Mammary epithelial cell (primary cell): ENCODE measurements at regions not wholly inside any gene's neighbourhood (a gene's known extent, or its start where the extent isn't known, plus 50 kb on each side); places are given as distances from the start of the nearest gene placed in this dataset.

Source experiments
- CTCF ChIP-seq, 2 donors: IDR thresholded peaks in 1 of 2; conservative IDR thresholded peaks in 1 of 2; 2 replicates each; pipeline ENCODE4 v1.5.1; 2011 to 2012; ENCODE audit warnings: inconsistent platforms in 2 of 2, low read length in 2 of 2, mild to moderate bottlenecking in 2 of 2, control low read depth in 1 of 2, low read depth in 1 of 2; ENCODE audit not compliant: insufficient read depth in 1 of 2; ENCODE audit errors: extremely low read depth in 1 of 2
- EZH2 ChIP-seq: IDR thresholded peaks from 2 replicates; pipeline ENCODE4 v1.6.1; 2012; ENCODE audit warnings: low read length, inconsistent platforms, borderline replicate concordance

- no peak for TF ChIP-seq CTCF (conservative IDR thresholded peaks at IDR 0.05 in 1 of 2, IDR thresholded peaks at IDR 0.05 in 1 of 2; ENCODE audit: extremely low read depth in 1 of 2, insufficient read depth in 1 of 2, low read depth in 1 of 2, low read length in 2 of 2)
- TF ChIP-seq EZH2 = no peak
These were observed 892.6 kb downstream of the TBC1D22A start for GRCh38 chr22:47654922-47655491.
